ENCODE measurements at regions not wholly inside any gene's neighbourhood (a gene's known extent, or its start where the extent isn't known, plus 50 kb on each side); places are given as distances from the start of the nearest gene placed in this dataset.

DNA sequence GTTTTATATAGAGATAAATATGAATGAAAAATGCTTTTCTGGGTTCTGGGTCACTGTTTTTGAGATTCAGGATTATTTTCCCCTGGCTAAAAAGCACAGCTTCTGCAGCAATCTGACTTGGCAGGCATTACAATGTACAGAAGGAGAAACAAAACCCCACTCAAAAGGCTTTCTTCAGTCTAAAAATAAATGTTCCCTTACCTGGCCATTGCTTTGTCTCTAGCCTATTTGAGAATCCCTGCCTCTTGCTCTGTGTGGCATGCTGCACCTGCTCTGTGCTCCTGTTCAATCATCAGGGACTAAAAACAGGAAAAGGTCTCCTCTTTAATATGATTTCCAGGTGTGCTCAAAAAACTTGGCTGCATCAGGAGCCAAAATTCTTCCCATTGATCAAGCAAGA, 187.4 kb upstream of the STAC start:
- DNase-seq (ENCODE audit: low read depth in 3 of 3): no peak

DNA sequence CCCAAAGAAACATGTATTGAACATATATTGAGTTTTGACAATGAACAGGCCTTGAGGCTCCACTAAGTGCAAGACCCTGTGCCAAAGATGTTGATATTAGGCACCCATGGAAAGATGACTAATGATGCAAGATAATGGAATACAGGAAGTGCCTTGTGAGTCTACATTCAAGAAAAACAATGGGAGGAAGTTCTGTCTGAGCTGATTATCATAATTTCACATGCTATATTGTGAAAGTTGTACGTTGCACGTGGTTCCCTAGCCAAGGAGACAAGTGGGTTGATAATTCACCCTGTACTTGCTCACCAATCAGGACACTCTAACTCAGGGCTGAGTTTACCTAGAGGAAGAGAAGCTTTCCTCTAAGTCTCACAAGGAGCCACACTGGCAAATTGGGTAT, 186.9 kb upstream of the STAC start:
- DNase-seq (ENCODE audit: low read depth in 3 of 3): no peak

- no peak for DNase-seq (ENCODE audit: low read depth in 3 of 3)
Observed at GRCh38 chr3:36196058-36196457, 184.2 kb upstream of the STAC start.

GRCh38 chr3:36197151-36197550, 183.2 kb upstream of the STAC start:
- DNase-seq (ENCODE audit: low read depth in 3 of 3): no peak

- DNase-seq (ENCODE audit: low read depth in 3 of 3): no peak
Observed at GRCh38 chr3:36201546-36201945, 178.8 kb upstream of the STAC start.

DNA sequence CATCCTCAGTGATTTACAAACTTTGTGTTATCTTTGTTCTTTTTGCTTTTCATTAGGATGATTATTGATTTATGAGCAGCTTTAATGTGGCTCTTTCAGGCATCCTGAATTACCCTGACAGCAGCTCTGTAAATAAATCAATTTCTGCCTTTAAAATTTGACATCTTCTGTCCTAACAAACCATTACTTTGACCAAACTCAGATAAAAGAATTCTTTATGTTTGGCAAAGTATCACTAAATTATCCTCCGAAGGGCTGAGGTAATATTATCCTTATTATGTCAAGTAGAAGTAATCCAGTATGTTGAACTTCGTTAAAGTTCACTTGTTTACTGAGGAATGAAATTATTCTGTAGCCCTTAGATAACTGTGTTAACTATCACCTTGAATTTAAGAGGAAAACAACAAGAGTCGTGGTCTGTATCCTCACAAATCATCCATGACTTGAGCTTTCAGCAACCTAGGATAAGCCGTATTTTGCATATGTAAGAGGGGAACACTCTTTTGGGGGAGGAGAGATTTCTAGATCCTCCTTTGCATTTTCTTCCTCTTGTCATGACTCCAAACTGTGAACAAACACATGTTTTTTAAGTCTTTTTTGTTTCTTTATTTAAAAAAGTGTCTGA, 173.2 kb upstream of the STAC start:
- DNase-seq (ENCODE audit: low read depth in 3 of 3): no peak

GRCh38 chr3:36210840-36211651, 169.3 kb upstream of the STAC start:
- no peak for DNase-seq (ENCODE audit: low read depth in 3 of 3)

DNA sequence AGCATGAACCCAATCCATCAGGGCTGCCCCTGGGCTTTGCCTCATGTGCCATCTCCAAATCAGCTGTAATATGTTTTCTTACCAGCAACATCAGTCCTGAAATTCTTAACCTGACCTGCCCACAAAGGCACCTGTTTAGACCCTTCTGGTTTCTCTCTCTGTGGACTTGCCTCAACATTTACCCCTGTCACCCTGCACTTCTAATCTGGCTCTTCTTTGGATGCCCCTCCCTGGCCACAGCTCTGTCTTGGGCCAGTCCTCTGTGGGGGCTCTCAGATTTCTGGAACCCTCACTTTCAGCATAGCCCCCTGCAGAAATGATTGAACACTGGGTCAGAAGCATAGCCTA, 168.7 kb upstream of the STAC start:
- no peak for DNase-seq (ENCODE audit: low read depth in 3 of 3)

DNA sequence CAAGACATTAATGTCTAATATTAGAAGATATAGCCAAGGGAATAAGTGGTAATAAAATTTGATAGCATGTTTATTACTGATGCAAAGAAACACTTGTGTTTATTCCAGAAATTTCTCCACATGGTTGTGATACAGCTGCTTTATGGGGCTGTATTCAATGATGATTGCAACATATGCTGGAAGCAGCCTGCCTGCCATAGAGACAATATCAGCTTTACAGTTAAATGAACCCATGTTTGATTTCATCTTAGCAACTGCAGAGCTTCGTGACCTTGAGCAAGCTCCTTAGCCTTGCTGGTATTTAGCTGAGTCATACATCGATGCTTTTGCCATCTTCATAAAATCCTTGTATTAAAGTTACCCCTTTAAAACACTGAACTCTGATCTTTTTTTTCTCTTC, 168.1 kb upstream of the STAC start:
- DNase-seq (ENCODE audit: low read depth in 3 of 3): no peak

DNA sequence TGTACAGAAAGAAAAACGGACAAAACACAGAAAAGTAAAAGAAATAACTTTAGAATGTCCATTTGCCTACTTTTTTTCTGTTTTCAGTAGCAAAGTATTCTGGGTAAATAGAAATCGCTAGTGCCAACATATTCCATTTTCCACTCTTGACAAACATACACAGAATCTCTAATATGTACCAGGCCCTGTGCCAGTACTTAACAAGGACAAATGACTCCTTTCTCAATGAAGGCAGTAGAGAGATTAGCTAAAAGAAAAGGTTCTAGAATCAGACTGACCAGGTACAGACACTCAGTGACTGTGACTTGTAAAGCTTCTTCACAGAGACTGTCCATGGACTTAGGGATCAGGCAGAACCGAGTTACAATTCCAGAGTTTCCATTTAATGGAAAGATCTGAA, 165.8 kb upstream of the STAC start:
- no peak for DNase-seq (ENCODE audit: low read depth in 3 of 3)

- no peak for DNase-seq (ENCODE audit: low read depth in 3 of 3)
Observed at GRCh38 chr3:36215241-36215640, 165.1 kb upstream of the STAC start.

DNA sequence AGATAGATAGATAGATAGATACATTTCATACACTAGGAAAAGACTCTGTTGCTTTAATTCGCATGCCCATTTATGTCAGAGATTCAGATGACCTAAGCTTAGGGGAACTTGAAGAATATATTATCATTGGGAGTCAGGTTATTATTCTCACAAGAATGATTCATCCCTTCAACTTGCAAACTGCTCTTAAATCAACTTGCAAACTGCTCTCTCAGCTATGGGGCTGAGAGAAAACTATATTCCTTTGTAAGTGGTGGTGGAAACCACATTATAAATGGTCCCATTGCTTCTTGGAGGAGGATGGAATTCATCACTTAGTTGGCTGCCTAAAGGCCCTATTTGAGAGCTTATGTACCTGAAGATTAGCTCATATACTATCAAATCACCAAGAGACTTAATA, 160.9 kb upstream of the STAC start:
- DNase-seq (ENCODE audit: low read depth in 3 of 3): no peak

DNA sequence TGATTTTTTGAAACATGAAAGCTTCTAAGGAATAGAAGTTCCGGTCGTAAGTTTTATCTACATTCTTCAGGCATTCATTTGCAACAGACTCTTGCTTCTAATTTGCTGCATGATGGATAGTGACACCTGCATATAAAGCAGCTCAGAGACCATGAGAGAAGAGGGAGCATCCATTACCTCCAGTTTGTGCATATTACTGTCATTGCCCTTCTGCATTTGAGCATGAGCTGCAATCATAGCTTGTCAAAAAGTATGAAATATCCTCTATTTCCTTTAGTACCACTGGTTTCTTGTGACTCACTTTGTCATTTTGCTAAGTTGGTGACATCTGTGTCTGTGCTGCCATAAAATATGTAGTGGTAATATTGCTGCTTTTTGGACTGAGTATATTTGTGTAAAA, 160.1 kb upstream of the STAC start:
- DNase-seq (ENCODE audit: low read depth in 3 of 3): no peak

DNA sequence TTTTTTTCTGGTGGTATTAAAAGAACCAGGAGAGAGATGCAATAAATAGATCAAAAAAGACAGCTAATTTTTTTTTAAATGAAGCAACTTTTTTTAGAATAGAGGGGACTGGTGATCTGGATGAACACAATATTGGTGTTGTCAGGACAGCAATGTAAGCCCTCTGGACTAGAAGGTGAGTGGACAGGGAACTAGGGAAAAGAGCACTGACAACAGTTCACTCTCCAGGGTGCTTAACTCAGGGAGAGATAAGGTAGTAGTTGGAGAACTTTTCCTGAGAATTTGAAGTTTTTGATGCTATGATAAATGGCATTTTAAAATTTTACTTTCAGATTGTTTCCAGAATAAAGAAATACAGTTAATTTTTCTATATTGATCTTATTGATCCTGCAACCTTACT, 158.3 kb upstream of the STAC start:
- no peak for DNase-seq (ENCODE audit: low read depth in 3 of 3)

DNA sequence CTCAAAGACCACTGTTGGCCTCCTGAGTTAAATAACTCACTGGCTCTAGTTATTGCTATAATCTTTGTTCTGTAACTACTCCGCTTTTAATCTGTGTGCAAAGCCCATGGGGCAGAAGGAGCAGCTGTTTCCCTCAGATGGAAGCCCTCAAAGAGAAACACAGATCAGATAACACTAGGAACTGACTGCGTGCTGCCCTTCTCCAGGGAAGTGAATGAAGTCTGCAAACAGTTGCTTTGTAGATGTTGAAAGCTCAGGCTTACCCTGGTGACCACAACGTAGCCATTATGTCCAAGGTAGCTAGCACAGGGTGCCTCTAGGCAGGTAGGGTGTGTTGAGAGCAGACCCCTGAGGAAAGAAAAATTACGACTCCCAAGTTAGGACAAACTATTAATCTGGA, 152.3 kb upstream of the STAC start:
- DNase-seq (ENCODE audit: low read depth in 3 of 3): no peak

GRCh38 chr3:36229496-36229895, 150.8 kb upstream of the STAC start:
- no peak for DNase-seq (ENCODE audit: low read depth in 3 of 3)

DNA sequence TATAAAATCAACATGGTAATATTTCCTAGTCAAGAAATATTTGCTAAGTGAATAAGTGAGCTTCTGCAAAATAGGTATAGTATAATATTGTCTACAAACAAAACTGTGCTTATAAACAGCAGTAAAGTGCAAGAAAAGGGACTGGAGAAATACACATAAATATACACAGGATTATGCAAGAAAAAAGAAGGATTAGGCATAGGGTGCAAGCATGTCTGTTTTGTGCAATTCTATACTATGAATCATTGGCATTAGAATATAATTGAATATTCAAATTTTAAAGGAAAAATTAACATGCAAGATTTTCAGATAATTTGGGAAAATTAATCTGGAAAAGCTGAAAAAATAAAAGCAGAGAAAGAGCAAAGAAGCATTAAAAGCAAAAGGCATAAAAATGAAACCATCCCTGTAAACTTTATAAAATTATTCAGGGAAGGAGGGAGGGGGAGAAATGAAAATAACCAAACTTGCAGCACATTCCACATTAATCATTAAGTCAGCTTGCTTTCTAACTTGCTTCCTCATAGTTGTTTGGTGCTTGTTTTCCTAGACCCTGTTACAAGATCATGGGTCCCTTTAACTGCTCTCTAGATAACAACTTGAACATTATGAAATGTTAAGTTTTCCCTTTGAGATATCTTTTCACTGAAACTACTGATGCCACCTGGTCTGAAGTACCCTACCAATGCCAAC, 147.4 kb upstream of the STAC start:
- no peak for DNase-seq (ENCODE audit: low read depth in 3 of 3)

GRCh38 chr3:36244728-36245127, 135.6 kb upstream of the STAC start:
- no peak for DNase-seq (ENCODE audit: low read depth in 3 of 3)

DNA sequence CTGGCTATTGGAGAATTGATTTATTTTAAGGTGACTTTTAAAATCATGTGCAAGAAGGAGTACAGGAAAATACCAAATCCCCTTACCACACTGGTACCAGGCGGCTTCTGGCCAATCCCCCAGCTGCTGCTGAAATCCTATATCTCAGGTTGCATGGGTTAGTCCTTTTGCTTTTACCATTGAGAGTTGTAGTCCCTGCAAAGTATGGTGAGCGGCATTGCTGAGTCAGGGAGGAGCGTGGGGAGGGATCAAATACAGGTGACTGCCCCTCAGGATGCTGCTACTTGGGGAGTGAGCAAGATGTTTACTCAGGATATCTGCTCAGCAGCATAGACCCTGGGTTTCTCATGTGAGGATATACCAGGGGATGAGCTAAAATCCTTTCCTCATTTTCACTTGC, 131.9 kb upstream of the STAC start:
- no peak for DNase-seq (ENCODE audit: low read depth in 3 of 3)

DNA sequence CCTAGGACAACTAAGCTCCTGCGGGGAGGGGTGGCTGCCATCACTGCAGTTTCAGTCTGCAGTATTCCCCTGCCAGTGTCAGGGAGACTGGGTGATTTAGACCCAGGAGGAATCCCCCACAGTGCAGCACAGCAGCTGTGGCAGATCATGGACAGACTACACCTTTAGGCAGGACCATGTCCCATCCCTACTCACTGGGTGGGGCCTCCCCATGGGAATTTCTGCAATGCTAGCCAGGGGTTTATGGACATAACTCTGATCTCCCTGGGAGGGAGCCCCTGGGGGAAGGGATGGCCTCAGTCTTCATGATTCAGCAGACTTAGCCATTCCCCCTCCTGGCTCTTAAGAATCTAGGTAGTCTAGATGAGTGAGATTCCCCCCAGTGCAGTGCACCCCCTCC, 130.1 kb upstream of the STAC start:
- DNase-seq (ENCODE audit: low read depth in 3 of 3): no peak

DNA sequence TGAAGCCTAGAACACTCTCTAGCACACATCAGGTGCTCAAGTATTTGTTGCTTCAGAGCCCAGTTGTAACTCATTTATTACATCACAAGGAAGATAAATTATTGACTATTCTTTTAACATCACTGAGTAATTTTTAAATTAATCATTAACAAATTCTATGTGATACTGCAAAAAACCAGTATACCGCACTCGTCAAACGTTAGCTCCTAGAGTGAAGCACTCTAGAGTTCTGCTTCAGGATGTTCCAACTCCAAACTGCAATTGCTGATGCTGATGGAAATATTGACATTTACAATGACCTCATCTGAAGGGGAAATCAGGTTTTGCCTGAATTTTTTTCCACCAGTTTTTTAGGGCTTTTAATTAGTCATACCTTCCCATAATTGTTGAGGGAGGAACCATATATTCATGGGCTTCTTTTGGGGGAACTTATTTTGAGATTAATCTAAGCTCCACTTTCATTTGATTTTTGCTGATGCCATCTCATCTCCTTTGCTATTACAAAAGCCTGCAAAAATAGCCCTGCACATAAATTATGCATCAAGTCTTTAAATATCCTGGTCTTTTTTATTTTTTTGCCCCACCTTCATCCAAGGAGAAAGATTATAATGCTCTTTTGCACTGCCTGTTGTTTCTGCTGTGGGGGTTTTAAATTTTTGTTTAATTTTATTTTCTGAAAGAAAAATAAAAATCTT, 123.0 kb upstream of the STAC start:
- DNase-seq (ENCODE audit: low read depth in 3 of 3): no peak

- DNase-seq (ENCODE audit: low read depth in 3 of 3): no peak
Observed at GRCh38 chr3:36258421-36258820, 121.9 kb upstream of the STAC start.

DNA sequence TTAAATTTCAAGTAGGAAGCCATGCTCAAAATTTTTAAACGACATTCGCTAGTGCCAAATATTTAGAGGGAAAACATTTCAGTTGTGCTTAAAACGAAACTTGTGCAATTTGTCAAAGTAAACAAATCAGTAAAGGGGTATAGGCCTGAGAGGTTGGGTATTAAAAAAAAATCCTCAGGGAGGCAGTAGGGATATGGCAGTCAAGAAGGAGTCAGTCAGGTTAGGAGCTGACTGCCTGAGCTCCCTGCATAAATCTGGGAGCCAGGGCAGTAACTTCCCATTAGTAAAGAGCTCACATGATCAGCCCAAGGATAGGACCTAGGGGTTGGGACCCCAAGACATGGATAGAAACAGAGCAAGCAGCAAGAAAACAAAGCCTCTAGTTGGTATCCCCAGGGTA, 120.7 kb upstream of the STAC start:
- no peak for DNase-seq (ENCODE audit: low read depth in 3 of 3)
